Esophagus squamous epithelium (tissue), 5 donors: ENCODE measurements at regions not wholly inside any gene's neighbourhood (a gene's known extent, or its start where the extent isn't known, plus 50 kb on each side); places are given as distances from the start of the nearest gene placed in this dataset.

Experiments
- DNase-seq: peaks from one replicate; lab custom pipeline; 2025; lab: John Stamatoyannopoulos, UW
- H3K27ac ChIP-seq, 4 donors: fragments of 200-600 bp; sonication (generic); one replicate each; pipeline ENCODE4 v1.5.1; 2016 to 2019; ENCODE audit warnings: mild to moderate bottlenecking in 1 of 4
- H3K27me3 ChIP-seq, 4 donors: fragments of 200-600 bp; sonication (generic); 1 replicate in 3 of 4; 2 replicates in 1 of 4; pipeline versions ENCODE4 v1.5.1 to v1.6.0; 2017 to 2021; ENCODE audit warnings: antibody characterized with exemption in 1 of 4
- H3K36me3 ChIP-seq, 3 donors: fragments of 200-600 bp; sonication (generic); one replicate each; pipeline ENCODE4 v1.5.1; 2016 to 2019
- H3K4me1 ChIP-seq, 3 donors: fragments of 200-600 bp; sonication (generic); one replicate each; pipeline ENCODE4 v1.5.1; 2017 to 2019
- H3K4me3 ChIP-seq, 4 donors: fragments of 200-600 bp; sonication (generic); 1 replicate in 3 of 4; 2 replicates in 1 of 4; pipeline ENCODE4 v1.5.1; 2016 to 2019; ENCODE audit warnings: mild to moderate bottlenecking in 2 of 4, moderate library complexity in 1 of 4
- H3K9me3 ChIP-seq, 3 donors: fragments of 200-600 bp; sonication (generic); one replicate each; pipeline ENCODE4 v1.5.1; 2016 to 2019
- CTCF ChIP-seq, 6 experiments: fragments of 450-650 bp in 4 of 6; fragments of 200-600 bp in 2 of 6; sonication (generic) in 2 of 6; IDR thresholded peaks; one replicate each; pipeline ENCODE4 v1.5.1; 2016 to 2019; ENCODE audit warnings: antibody characterized with exemption in 6 of 6, mild to moderate bottlenecking in 4 of 6, moderate library complexity in 4 of 6
- POLR2A ChIP-seq, 4 donors: fragments of 450-650 bp; IDR thresholded peaks; one replicate each; pipeline ENCODE4 v1.6.1; 2017; ENCODE audit warnings: antibody characterized with exemption in 4 of 4, mild to moderate bottlenecking in 4 of 4, moderate library complexity in 3 of 4
- WGBS, 2 donors: methylation state at CpG; one replicate each; pipeline ENCODE4 v1.1.5; 2018; 5-methylcytosine and 5-hydroxymethylcytosine counted together
- intact Hi-C: fragments of 100-400 bp; cut with DNase I; formaldehyde crosslinking; loops from one replicate; pipeline ENCODE4 v1.15.0; 2022
- donor health status: DM: yes; HTN: yes; CAD: no.

GRCh38 chr6:33947916-33948594 lies 144.3 kb upstream of the MLN start:
- Histone ChIP-seq H3K4me3 (no peak overlapping the region), H3K9me3 (no peaks in the 10 kb centered on the region), H3K27me3 (peaks cover 0 to 37% (median 0%) of the 10 kb centered on the region in 4 donors), H3K4me1 (no peaks in the 10 kb centered on the region), H3K36me3 (no peaks in the 10 kb centered on the region), H3K27ac (no peak overlapping the region)
- TF ChIP-seq POLR2A (IDR thresholded peaks at IDR 0.05) (no peak), CTCF (IDR thresholded peaks at IDR 0.05) (no peak)
- no peak for DNase-seq
- 48 to 66% methylated on average over 4 to 6 of the region's 6 CpGs for WGBS, 2 donors
- intact Hi-C loops, result no loop called here

- Histone ChIP-seq H3K27ac (no peak overlapping the region), H3K36me3 (no peaks in the 10 kb centered on the region), H3K4me1 (no peaks in the 10 kb centered on the region), H3K4me3 (no peak overlapping the region), H3K27me3 (peaks cover 0 to 41% (median 0%) of the 10 kb centered on the region in 4 donors), H3K9me3 (no peaks in the 10 kb centered on the region)
- no peak for DNase-seq
- TF ChIP-seq POLR2A (IDR thresholded peaks at IDR 0.05), result no peak
- TF ChIP-seq CTCF (IDR thresholded peaks at IDR 0.05), result no peak
- intact Hi-C loops, result no loop called here
- 100% methylated on average over 2 of the region's 4 CpGs; no CpG with 5 or more reads in 1 of the 2 donors for WGBS, 2 donors
These were observed 143.2 kb upstream of the MLN start for GRCh38 chr6:33947047-33947446.

- DNase-seq, result no peak
- H3K36me3 ChIP-seq, result no peaks in the 10 kb centered on the region
- no peaks in the 10 kb centered on the region for H3K4me1 ChIP-seq
- H3K9me3 ChIP-seq, result no peaks in the 10 kb centered on the region
- H3K27me3 ChIP-seq, result peaks cover 0 to 31% (median 0%) of the 10 kb centered on the region in 4 donors
- 81 to 92% methylated on average over 6 of the region's 6 CpGs for WGBS, 2 donors
- no peak overlapping the region for H3K4me3 ChIP-seq
- no peak overlapping the region for H3K27ac ChIP-seq
- intact Hi-C loops, result no loop called here
- TF ChIP-seq POLR2A (IDR thresholded peaks at IDR 0.05) (no peak), CTCF (IDR thresholded peaks at IDR 0.05) (no peak)
These were observed 142.1 kb upstream of the MLN start for GRCh38 chr6:33945931-33946330.

GRCh38 chr6:33944686-33945411 lies 141.0 kb upstream of the MLN start:
- intact Hi-C loops, result no loop called here
- H3K4me3 ChIP-seq, result no peak overlapping the region
- no peaks in the 10 kb centered on the region for H3K9me3 ChIP-seq
- no peak for TF ChIP-seq CTCF (IDR thresholded peaks at IDR 0.05)
- no peak for TF ChIP-seq POLR2A (IDR thresholded peaks at IDR 0.05)
- no peak for DNase-seq
- H3K27me3 ChIP-seq, result peaks cover 0 to 29% (median 0%) of the 10 kb centered on the region in 4 donors
- 83 to 94% methylated on average over 10 to 17 of the region's 22 CpGs for WGBS, 2 donors
- H3K4me1 ChIP-seq, result no peaks in the 10 kb centered on the region
- H3K36me3 ChIP-seq, result no peaks in the 10 kb centered on the region
- no peak overlapping the region for H3K27ac ChIP-seq

- H3K36me3 ChIP-seq, result no peaks in the 10 kb centered on the region
- intact Hi-C loops, result no loop called here
- peaks cover 0 to 37% (median 0%) of the 10 kb centered on the region in 4 donors for H3K27me3 ChIP-seq
- TF ChIP-seq POLR2A (IDR thresholded peaks at IDR 0.05) (no peak), CTCF (IDR thresholded peaks at IDR 0.05) (no peak)
- no peak overlapping the region for H3K4me3 ChIP-seq
- H3K9me3 ChIP-seq, result no peaks in the 10 kb centered on the region
- DNase-seq, result no peak
- 53 to 54% methylated on average over 1 of the region's 1 CpG for WGBS, 2 donors
- H3K27ac ChIP-seq, result no peak overlapping the region
- H3K4me1 ChIP-seq, result no peaks in the 10 kb centered on the region
These were observed 133.1 kb upstream of the MLN start for GRCh38 chr6:33936886-33937285.
